H1 (cell line): ENCODE measurements at regions not wholly inside any gene's neighbourhood (a gene's known extent, or its start where the extent isn't known, plus 50 kb on each side); places are given as distances from the start of the nearest gene placed in this dataset.
A peak's percentile ranks its signal among the peaks of the same experiment; 100 is the strongest.
"Not testable (repeated sequence)": the region's sequence is repeated elsewhere in the genome, so short reads cannot be mapped to it uniquely, and the experiment has no call there.

Source experiments
- CTCF ChIA-PET: fragments of 300-600 bp; sonication (Branson Sonifier 250); formaldehyde crosslinking; loops from one replicate; lab custom pipeline; 2021; ENCODE audit not compliant: partially characterized antibody; lab: Charles Lee
- POLR2A ChIA-PET: fragments of 300-600 bp; sonication (Branson Sonifier 250); formaldehyde crosslinking; loops from one replicate; lab custom pipeline; 2021; ENCODE audit warnings: inconsistent platforms; ENCODE audit not compliant: partially characterized antibody; lab: Charles Lee
- DNase-seq, 2 experiments: peaks; one replicate each; pipeline versions ENCODE4 v3.0.0 to v3.0.0-alpha.2; 2010 to 2022; ENCODE audit warnings: low spot score in 2 of 2, low read depth in 1 of 2, mixed read lengths in 1 of 2
- FAIRE-seq: peaks from 2 replicates; lab custom pipeline; 2011; peaks lifted over from hg19 to GRCh38; lab: Jason Lieb, UNC
- H2AFZ ChIP-seq: 2 replicates; pipeline ENCODE4 v1.8.1; 2012; ENCODE audit warnings: low read length, inconsistent platforms
- H2AK5ac ChIP-seq: 2 replicates; pipeline ENCODE4 v1.6.1; 2013; ENCODE audit warnings: low read depth, low read length
- H2BK120ac ChIP-seq: replicated peaks from 2 replicates; pipeline ENCODE3; 2013; ENCODE audit warnings: low read depth, low read length, inconsistent platforms
- H2BK12ac ChIP-seq: 2 replicates; pipeline ENCODE4 v1.6.1; 2013; ENCODE audit warnings: low read depth, low read length
- H2BK15ac ChIP-seq: 2 replicates; pipeline ENCODE4 v1.6.1; 2013; ENCODE audit warnings: low read length
- H2BK20ac ChIP-seq: 2 replicates; pipeline ENCODE4 v1.6.1; 2013; ENCODE audit warnings: low read length
- H2BK5ac ChIP-seq: 2 replicates; pipeline ENCODE4 v1.6.1; 2013; ENCODE audit warnings: low read depth, low read length
- H3K14ac ChIP-seq: 2 replicates; pipeline ENCODE4 v1.6.1; 2013; ENCODE audit warnings: inconsistent platforms; ENCODE audit not compliant: insufficient read length
- H3K18ac ChIP-seq: 2 replicates; pipeline ENCODE4 v1.6.1; 2013; ENCODE audit warnings: low read length; ENCODE audit errors: extremely low read depth
- H3K23ac ChIP-seq: 2 replicates; pipeline ENCODE4 v1.6.1; 2013; ENCODE audit warnings: inconsistent platforms; ENCODE audit not compliant: insufficient read length
- H3K23me2 ChIP-seq: 2 replicates; pipeline ENCODE4 v1.6.1; 2013; ENCODE audit warnings: low read depth, low read length
- H3K27ac ChIP-seq: 2 replicates; pipeline ENCODE4 v1.6.1; 2011; ENCODE audit warnings: low read depth, low read length, inconsistent platforms
- H3K27me3 ChIP-seq, 4 experiments: replicated peaks in 1 of 4; 1 replicate in 1 of 4; 2 replicates in 3 of 4; pipeline versions ENCODE4 v1.6.1 to v1.8.1; 2011 to 2013; ENCODE audit warnings: low read length in 3 of 4, mild to moderate bottlenecking in 3 of 4, inconsistent platforms in 2 of 4, mixed read lengths in 2 of 4, moderate library complexity in 1 of 4; ENCODE audit not compliant: control insufficient read depth in 3 of 4, insufficient read depth in 3 of 4; ENCODE audit errors: extremely low read depth in 1 of 4
- H3K36me3 ChIP-seq, 4 experiments: 2 replicates each; pipeline versions ENCODE4 v1.6.1 to v1.8.1; 2011 to 2013; ENCODE audit warnings: mild to moderate bottlenecking in 4 of 4, low read length in 3 of 4, moderate library complexity in 2 of 4, control low read depth in 1 of 4, inconsistent platforms in 1 of 4; ENCODE audit not compliant: insufficient read depth in 4 of 4, control insufficient read depth in 2 of 4
- H3K4ac ChIP-seq: replicated peaks from 2 replicates; pipeline ENCODE3; 2013; ENCODE audit warnings: low read length, low read depth, mixed read lengths, inconsistent platforms; ENCODE audit not compliant: insufficient read length
- H3K4me1 ChIP-seq, 4 experiments: replicated peaks in 1 of 4; 1 replicate in 1 of 4; 2 replicates in 3 of 4; pipeline versions ENCODE4 v1.6.1 to v1.8.1; 2011 to 2013; ENCODE audit warnings: low read length in 3 of 4, inconsistent platforms in 2 of 4, mixed read lengths in 1 of 4; ENCODE audit not compliant: insufficient read depth in 4 of 4, control insufficient read depth in 3 of 4
- H3K4me2 ChIP-seq, 2 experiments: 2 replicates each; pipeline versions ENCODE4 v1.6.1 to v1.8.1; 2011 to 2013; ENCODE audit warnings: low read depth in 2 of 2, low read length in 2 of 2, control low read depth in 1 of 2, inconsistent platforms in 1 of 2, mild to moderate bottlenecking in 1 of 2; ENCODE audit not compliant: insufficient read depth in 1 of 2
- H3K4me3 ChIP-seq, 4 experiments: fragments of 200-600, 300-600 bp in 1 of 4; sonication (generic), shearing (Covaris generic), sonication (Bioruptor Twin) in 1 of 4; 2 replicates each; pipeline versions ENCODE4 v1.5.1 to v1.8.1; 2011 to 2016; ENCODE audit warnings: low read length in 4 of 4, low read depth in 3 of 4, control low read depth in 2 of 4, inconsistent platforms in 2 of 4, mild to moderate bottlenecking in 2 of 4, mixed read lengths in 1 of 4, moderate library complexity in 1 of 4; ENCODE audit not compliant: insufficient read depth in 2 of 4; ENCODE audit errors: extremely low read depth in 1 of 4
- H3K56ac ChIP-seq: replicated peaks from 2 replicates; pipeline ENCODE3; 2013; ENCODE audit warnings: low read depth, mild to moderate bottlenecking, mixed read lengths, low read length, inconsistent platforms; ENCODE audit not compliant: insufficient read length
- H3K79me1 ChIP-seq: 2 replicates; pipeline ENCODE4 v1.6.1; 2013; ENCODE audit warnings: low read depth, low read length, control low read depth
- H3K79me2 ChIP-seq, 2 experiments: 2 replicates each; pipeline versions ENCODE4 v1.6.1 to v1.8.1; 2012 to 2013; ENCODE audit warnings: low read length in 2 of 2, mild to moderate bottlenecking in 2 of 2, inconsistent platforms in 1 of 2; ENCODE audit not compliant: insufficient read depth in 2 of 2, control insufficient read depth in 1 of 2
- H3K9ac ChIP-seq, 4 experiments: replicated peaks in 1 of 4; 1 replicate in 1 of 4; 2 replicates in 3 of 4; pipeline versions ENCODE4 v1.6.1 to v1.8.1; 2011 to 2013; ENCODE audit warnings: low read depth in 3 of 4, low read length in 3 of 4, control low read depth in 2 of 4, mild to moderate bottlenecking in 2 of 4, moderate library complexity in 2 of 4, inconsistent platforms in 1 of 4; ENCODE audit errors: extremely low read depth in 1 of 4
- H3K9me3 ChIP-seq, 2 experiments: 2 replicates each; pipeline versions ENCODE4 v1.6.1 to v1.8.1; 2012 to 2013; ENCODE audit warnings: mild to moderate bottlenecking in 2 of 2, moderate library complexity in 2 of 2, control low read depth in 1 of 2, inconsistent platforms in 1 of 2, low read depth in 1 of 2, low read length in 1 of 2, mixed read lengths in 1 of 2; ENCODE audit not compliant: insufficient read depth in 2 of 2
- H4K20me1 ChIP-seq, 2 experiments: replicated peaks in 1 of 2; 2 replicates each; pipeline versions ENCODE3 to v1.8.1; 2011 to 2013; ENCODE audit warnings: inconsistent platforms in 2 of 2, low read length in 2 of 2, mild to moderate bottlenecking in 1 of 2; ENCODE audit not compliant: insufficient read depth in 2 of 2, control insufficient read depth in 1 of 2
- H4K5ac ChIP-seq: 2 replicates; pipeline ENCODE4 v1.6.1; 2013; ENCODE audit warnings: low read length, low read depth, mixed read lengths, inconsistent platforms; ENCODE audit not compliant: insufficient read length
- H4K8ac ChIP-seq: 2 replicates; pipeline ENCODE4 v1.8.0; 2013; ENCODE audit warnings: mild to moderate bottlenecking, moderate library complexity, low read length, inconsistent platforms; ENCODE audit not compliant: insufficient read depth; ENCODE audit errors: extremely low read depth
- H4K91ac ChIP-seq: replicated peaks from 2 replicates; pipeline ENCODE3; 2013; ENCODE audit warnings: low read length, mixed read lengths, inconsistent platforms; ENCODE audit not compliant: insufficient read length
- WGBS, 2 experiments: shearing (Covaris generic) in 1 of 2; methylation state at CpG; one replicate each; pipeline versions ENCODE4 v1.1.6 to v1.1.7; 2013 to 2015; ENCODE audit warnings: low lambda C conversion rate in 2 of 2, mixed read lengths in 2 of 2, inconsistent platforms in 1 of 2, low coverage in 1 of 2, missing lambda C conversion rate in 1 of 2; ENCODE audit not compliant: insufficient replicate concordance in 2 of 2, insufficient coverage in 1 of 2, insufficient read length in 1 of 2; ENCODE audit errors: extremely low coverage in 1 of 2, missing lambda C conversion rate in 1 of 2; 5-methylcytosine and 5-hydroxymethylcytosine counted together

GRCh38 chr6:15185111-15185510, 60.8 kb upstream of the JARID2 start:
- H3K4me2 ChIP-seq, H2AFZ ChIP-seq, H3K27ac ChIP-seq, H3K79me1 ChIP-seq, H3K18ac ChIP-seq, H3K79me2 ChIP-seq, H3K14ac ChIP-seq, H2BK5ac ChIP-seq, H4K8ac ChIP-seq, DNase-seq, POLR2A ChIA-PET, H3K27me3 ChIP-seq, H3K36me3 ChIP-seq, H3K4me3 ChIP-seq, H2BK12ac ChIP-seq, H2BK15ac ChIP-seq, FAIRE-seq, H3K4me1 ChIP-seq, H4K5ac ChIP-seq, H4K20me1 ChIP-seq, H3K23ac ChIP-seq, H3K9me3 ChIP-seq, H2AK5ac ChIP-seq, H4K91ac ChIP-seq, H2BK120ac ChIP-seq, H2BK20ac ChIP-seq, H3K56ac ChIP-seq, H3K9ac ChIP-seq, H3K23me2 ChIP-seq, H3K4ac ChIP-seq: not testable (repeated sequence)
- WGBS, 2 experiments = 73% methylated on average over 2 of the region's 8 CpGs; no CpG with 5 or more reads in 1 of the 2 experiments
- CTCF ChIA-PET = interaction anchor here (1.0 kb wide), 1 partner anchor 108 kb away, joined by 3 read pairs; no protein-coding TSS in a partner anchor

GRCh38 chr6:15193451-15193850, 52.4 kb upstream of the JARID2 start:
- H3K9me3 ChIP-seq, H3K79me1 ChIP-seq, H3K23me2 ChIP-seq, H3K14ac ChIP-seq, H3K4ac ChIP-seq, DNase-seq, FAIRE-seq, H2BK120ac ChIP-seq, H2BK15ac ChIP-seq, H2AK5ac ChIP-seq, H2BK5ac ChIP-seq, H4K20me1 ChIP-seq, H4K91ac ChIP-seq, H3K56ac ChIP-seq, H3K9ac ChIP-seq, H2AFZ ChIP-seq, H3K36me3 ChIP-seq, H3K4me2 ChIP-seq, H3K23ac ChIP-seq, H4K8ac ChIP-seq, H3K27ac ChIP-seq, H4K5ac ChIP-seq, H3K4me1 ChIP-seq, H3K18ac ChIP-seq, H3K79me2 ChIP-seq, H3K27me3 ChIP-seq, H3K4me3 ChIP-seq, H2BK12ac ChIP-seq, CTCF ChIA-PET, POLR2A ChIA-PET: not testable (repeated sequence)
- H2BK20ac ChIP-seq = peak overlapping the region; percentile 2; the same call in 1 of the 2 replicates
- WGBS, 2 experiments = 98% methylated on average over 9 of the region's 10 CpGs; no CpG with 5 or more reads in 1 of the 2 experiments
